Astrocyte of the spinal cord (primary cell): ENCODE measurements at regions not wholly inside any gene's neighbourhood (a gene's known extent, or its start where the extent isn't known, plus 50 kb on each side); places are given as distances from the start of the nearest gene placed in this dataset.

Experiments used
- DNase-seq: peaks from one replicate; pipeline ENCODE4 v3.0.0; 2011; ENCODE audit warnings: low read depth, low spot score
- H3K4me3 ChIP-seq: 2 replicates; pipeline ENCODE4 v1.5.1; 2011; ENCODE audit warnings: low read depth, mild to moderate bottlenecking, low read length, moderate library complexity
- CTCF ChIP-seq: IDR thresholded peaks from 2 replicates; pipeline ENCODE4 v1.5.1; 2012; ENCODE audit warnings: low read depth, mild to moderate bottlenecking, low read length, inconsistent platforms
- in situ Hi-C: cut with HindIII; loops from 2 replicates; pipeline ENCODE4 v1.10.0; 2017; ENCODE audit warnings: low sequenced_read_pairs

DNA sequence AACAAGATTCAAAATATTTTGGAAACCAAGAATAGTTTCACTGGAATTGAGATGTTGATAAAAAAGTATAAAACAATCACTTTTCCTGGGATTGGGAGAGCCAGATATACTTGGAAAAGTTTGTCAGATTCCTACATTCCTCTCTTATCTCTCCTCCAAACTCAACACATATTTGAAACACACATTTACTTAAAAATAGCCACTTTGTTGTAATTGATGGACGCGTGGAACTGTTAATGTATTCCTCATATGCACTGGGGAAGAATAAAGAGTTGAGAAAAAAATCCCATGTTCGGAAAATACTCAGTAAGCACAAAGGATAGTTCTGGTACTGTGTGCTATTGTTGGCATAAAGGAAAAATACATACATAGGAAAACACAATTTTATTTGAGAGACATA lies 195.6 kb upstream of the FLRT2 start:
- TF ChIP-seq CTCF: no peak

DNA sequence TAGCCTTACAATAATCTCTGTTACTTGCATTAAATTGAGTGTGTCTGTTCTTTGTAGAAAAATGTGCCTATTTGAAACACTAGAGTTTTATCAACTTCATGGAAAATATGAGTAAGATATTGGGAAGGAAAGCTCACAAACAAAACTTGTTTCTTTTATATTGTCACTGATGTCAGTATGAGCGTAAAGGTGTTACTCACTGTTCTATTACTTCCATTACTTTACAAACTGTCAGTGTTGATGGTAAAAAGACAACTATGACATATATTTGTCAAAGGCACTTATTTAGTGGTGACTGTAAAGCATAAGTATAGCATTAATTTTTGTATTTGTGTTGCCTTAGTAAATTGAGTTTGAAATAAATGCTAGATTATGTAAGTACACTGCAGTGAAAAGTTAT lies 193.7 kb upstream of the FLRT2 start:
- no peak for DNase-seq
- no peak for TF ChIP-seq CTCF
- no peak overlapping the region for H3K4me3 ChIP-seq
- in situ Hi-C loops: no loop called here

More for the DNA sequence above, 195.6 kb upstream of the FLRT2 start:
- no peak overlapping the region for H3K4me3 ChIP-seq
- DNase-seq: no peak
- in situ Hi-C loops: no loop called here

- H3K4me3 ChIP-seq: no peak overlapping the region
- TF ChIP-seq CTCF: no peak
- no peak for DNase-seq
- in situ Hi-C loops: no loop called here
Observed at GRCh38 chr14:85336817-85337216, 193.1 kb upstream of the FLRT2 start.

DNA sequence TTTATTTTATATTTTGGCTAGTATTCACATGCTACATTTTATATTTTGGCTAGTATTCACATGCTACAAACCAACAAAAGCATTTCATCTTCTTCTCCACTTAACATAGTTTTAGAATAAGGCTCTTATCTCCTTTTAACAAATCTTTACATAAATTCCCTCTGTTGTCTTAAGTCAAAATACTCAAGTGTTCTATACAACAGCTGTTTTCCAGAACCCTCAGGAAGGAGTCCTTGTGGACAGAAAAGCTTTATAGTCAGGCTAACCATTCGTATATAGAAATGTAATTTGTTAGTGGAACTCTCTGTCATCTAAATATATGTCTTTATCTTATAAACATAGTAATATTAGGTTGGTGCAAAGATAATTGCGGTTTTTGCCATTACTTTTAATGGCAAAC lies 191.0 kb upstream of the FLRT2 start:
- no peak for DNase-seq

GRCh38 chr14:85342858-85343607 lies 186.9 kb upstream of the FLRT2 start:
- H3K4me3 ChIP-seq: no peak overlapping the region
- no peak for DNase-seq
- TF ChIP-seq CTCF: no peak
- in situ Hi-C loops: no loop called here

More for the DNA sequence above, 191.0 kb upstream of the FLRT2 start:
- TF ChIP-seq CTCF: no peak
- in situ Hi-C loops: no loop called here
- H3K4me3 ChIP-seq: no peak overlapping the region

GRCh38 chr14:85344171-85344570 lies 185.8 kb upstream of the FLRT2 start:
- in situ Hi-C loops: no loop called here
- no peak overlapping the region for H3K4me3 ChIP-seq
- no peak for TF ChIP-seq CTCF
- DNase-seq: no peak
